GM19351 (cell line): ENCODE measurements at regions not wholly inside any gene's neighbourhood (a gene's known extent, or its start where the extent isn't known, plus 50 kb on each side); places are given as distances from the start of the nearest gene placed in this dataset.
"Not testable (repeated sequence)": the region's sequence is repeated elsewhere in the genome, so short reads cannot be mapped to it uniquely, and the experiment has no call there.

Experiments
- ATAC-seq: cut with Tn5 transposase; IDR thresholded peaks from one replicate; pipeline ENCODE4 v1.9.1; 2021; ENCODE audit warnings: mild to moderate bottlenecking, moderate library complexity; ENCODE audit not compliant: unreplicated experiment

GRCh38 chr2:134009440-134009839, 244.4 kb upstream of the MGAT5 start:
- no peak for ATAC-seq

DNA sequence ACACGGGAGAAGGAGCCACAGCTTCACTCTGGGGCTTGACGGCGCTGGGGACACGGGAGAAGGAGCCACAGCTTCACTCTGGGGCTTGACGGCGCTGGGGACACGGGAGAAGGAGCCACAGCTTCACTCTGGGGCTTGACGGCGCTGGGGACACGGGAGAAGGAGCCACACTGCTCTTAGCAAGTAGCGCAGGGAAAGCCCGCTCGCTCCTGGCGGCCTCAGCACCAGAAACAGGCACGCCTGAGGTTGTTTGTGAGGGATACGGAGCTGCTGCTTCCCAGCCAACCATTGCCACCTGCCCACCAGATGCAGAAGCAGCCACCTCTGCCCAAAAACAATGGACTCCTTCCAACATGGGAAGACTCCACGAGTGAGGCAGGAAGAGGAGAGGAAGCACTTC, 244.0 kb upstream of the MGAT5 start:
- ATAC-seq: not testable (repeated sequence)

GRCh38 chr2:134011936-134012586, 241.8 kb upstream of the MGAT5 start:
- no peak for ATAC-seq

- no peak for ATAC-seq
These were observed 239.5 kb upstream of the MGAT5 start for GRCh38 chr2:134014196-134014960.

GRCh38 chr2:134019871-134020270, 234.0 kb upstream of the MGAT5 start:
- ATAC-seq: no peak

DNA sequence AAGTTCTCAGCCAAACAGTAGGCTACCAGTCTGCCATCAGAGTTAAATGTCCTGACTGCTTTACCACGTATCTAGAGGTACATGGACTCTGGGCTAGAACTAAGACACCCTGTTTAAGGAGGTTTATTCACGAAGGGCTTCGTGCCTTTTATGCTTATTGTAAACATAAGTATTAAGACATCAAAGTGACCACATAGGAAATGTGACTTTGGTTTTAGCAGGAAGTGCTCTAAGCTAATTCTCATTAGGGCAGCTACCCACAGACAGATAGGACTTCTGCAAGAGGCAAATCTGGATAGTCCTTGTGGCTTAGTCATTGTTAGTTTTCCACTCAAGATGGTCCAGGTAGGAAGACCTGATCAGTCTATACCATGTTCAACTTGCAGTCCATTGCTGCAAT, 233.3 kb upstream of the MGAT5 start:
- ATAC-seq: peak; percentile 30

GRCh38 chr2:134021830-134022524, 231.9 kb upstream of the MGAT5 start:
- ATAC-seq: peak; percentile 94

DNA sequence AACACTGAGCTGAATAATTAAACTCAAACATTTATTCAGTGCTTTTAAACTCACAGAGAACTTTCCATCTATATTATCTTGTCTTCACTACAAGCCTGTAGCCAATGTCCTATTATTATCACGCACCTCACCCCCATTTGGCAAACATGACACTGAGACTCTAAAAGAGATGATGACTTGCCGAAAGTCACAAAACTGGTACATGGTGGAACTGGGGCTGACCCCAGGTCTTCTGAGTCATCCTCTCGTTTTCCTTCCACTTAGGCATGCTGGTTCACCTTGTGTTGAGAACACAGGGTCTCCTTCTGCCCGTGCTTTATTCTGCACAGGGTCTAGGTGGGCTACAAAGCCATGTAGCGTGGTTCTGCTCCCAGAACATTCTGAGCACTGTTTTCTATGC, 230.0 kb upstream of the MGAT5 start:
- no peak for ATAC-seq

- ATAC-seq: no peak
These were observed 225.9 kb upstream of the MGAT5 start for GRCh38 chr2:134027980-134028379.

DNA sequence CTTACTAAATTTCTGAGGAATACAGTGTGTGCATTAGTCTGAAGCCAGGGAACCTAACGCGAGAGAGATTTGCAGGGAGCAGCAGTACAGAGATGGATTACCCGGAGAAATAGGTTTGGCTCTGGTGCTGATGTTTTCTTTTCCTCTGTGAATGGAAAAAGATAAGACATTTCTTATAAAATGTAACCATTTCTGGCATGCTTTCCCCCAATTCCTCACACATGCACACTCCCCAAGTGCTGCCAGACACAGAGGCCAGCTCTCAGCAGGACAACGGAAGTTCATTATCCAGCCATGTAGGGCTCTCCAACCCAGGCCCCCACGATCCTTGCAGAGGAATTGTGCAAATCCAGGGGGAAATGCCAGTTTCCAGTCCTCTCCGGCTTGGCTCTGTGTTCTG, 224.5 kb upstream of the MGAT5 start:
- ATAC-seq: no peak

DNA sequence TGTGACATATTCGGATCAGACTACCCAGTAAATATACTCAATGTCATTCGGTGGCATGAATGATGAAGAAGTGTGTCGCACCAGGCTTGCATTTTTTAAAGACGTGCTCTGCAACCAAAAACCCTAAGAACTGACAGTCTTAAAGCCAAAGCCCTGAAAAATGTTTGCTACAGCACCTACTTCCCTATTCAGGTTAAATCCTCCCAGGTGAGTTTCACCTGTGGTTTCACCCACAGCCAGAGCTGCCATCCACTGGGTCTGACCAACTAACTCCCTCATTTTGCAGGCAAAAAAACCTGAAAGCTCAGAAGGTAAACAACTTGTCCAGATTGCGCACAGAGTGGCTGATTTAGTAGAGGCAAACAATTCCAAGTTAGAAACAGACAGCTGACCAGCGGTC, 222.3 kb upstream of the MGAT5 start:
- no peak for ATAC-seq

DNA sequence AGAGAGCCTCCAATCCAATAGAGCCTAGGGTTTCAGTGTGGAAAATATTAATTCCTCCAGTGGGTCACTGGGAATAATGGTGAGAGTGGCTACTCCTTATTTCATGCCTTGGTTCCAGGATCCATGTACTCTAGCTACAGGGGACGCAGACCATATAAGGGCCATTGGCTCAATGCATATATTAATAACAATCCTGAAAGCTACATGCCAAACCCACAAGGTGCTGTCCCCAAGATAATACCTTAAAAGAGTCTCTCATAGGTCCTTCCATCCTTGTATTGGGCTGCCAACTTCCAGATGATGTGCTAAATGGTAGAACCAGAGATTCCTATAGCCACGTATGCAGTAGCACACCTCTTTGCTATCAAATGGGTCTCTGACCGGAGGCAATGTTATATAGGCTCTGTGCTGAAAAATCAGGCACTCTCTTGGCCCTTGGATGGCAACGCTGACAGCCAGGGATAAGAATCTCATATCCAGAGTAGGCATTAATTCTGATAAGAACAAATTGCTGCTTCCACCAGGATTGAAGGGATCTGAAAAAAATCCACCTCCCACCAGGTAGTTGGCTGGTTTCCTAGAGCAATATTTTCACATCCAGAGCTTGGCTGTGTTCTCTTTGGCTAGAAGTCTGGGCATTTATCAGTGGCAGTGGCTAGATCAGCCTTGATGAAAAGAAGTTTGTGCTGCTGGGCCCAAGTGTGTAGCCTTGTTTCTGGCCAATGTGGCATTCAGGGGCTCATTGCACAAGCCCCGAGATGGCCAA, 218.1 kb upstream of the MGAT5 start:
- no peak for ATAC-seq

- peak; percentile 69 for ATAC-seq
These were observed 213.8 kb upstream of the MGAT5 start for GRCh38 chr2:134039912-134040581.

GRCh38 chr2:134040626-134041172, 213.2 kb upstream of the MGAT5 start:
- ATAC-seq: not testable (repeated sequence)

DNA sequence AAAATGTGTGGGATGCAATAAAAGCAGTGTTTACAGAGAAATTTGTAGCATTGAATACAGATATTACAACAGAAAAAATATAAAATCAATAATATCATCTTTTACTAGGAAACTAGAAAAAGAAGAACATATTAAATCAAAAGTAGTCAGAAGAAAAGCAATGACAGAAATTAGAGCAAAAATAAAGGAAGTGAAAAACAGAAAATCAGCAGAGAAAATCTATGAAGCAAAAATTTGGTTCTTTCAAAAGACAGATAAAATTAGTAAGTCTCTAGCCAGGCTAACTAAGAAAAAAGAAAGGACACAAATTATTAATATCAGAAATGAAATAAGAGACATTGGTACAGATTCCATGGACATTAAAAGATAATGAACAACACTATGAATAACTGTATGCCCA, 212.0 kb upstream of the MGAT5 start:
- no peak for ATAC-seq

DNA sequence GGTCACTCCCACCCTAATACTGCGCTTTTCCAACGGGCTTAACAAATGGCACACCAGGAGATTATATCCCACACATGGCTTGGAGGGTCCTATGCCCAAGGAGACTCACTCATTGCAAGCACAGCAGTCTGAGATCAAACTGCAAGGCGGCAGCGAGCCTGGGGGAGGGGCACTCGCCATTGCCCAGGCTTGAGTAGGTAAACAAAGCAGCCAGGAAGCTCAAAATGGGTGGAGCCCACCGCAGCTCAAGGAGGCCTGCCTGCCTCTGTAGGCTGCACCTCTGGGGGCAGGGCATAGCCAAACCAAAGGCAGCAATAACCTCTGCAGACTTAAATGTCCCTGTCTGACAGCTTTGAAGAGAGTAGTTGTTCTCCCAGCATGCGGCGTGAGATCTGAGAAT, 210.8 kb upstream of the MGAT5 start:
- ATAC-seq: not testable (repeated sequence)

GRCh38 chr2:134052173-134052572, 201.7 kb upstream of the MGAT5 start:
- ATAC-seq: no peak

GRCh38 chr2:134056173-134056572, 197.7 kb upstream of the MGAT5 start:
- ATAC-seq: no peak

DNA sequence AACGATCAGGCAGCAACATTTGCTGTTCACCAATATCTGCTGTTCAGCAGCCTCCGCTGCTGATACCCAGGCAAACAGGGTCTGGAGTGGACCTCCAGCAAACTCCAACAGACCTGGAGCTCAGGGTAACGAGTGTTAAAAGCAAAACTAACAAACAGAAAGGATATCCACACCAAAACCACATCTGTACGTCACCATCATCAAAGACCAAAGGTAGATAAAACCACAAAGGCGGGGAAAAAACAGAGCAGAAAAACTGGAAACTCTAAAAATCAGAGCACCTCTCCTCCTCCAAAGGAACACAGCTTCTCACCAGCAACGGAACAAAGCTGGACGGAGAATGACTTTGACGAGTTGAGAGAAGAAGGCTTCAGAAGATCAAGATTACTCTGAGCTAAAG, 192.8 kb upstream of the MGAT5 start:
- ATAC-seq: not testable (repeated sequence)

- ATAC-seq: not testable (repeated sequence)
These were observed 191.6 kb upstream of the MGAT5 start for GRCh38 chr2:134062235-134062634.
